Coronary artery (tissue), 2 donors: ENCODE measurements at regions not wholly inside any gene's neighbourhood (a gene's known extent, or its start where the extent isn't known, plus 50 kb on each side); places are given as distances from the start of the nearest gene placed in this dataset.

ENCODE experiments used
- DNase-seq: peaks from one replicate; pipeline ENCODE4 v3.0.0-alpha.2; 2017; ENCODE audit warnings: low spot score
- H3K27ac ChIP-seq, 2 donors: fragments of 200-600 bp; sonication (generic); one replicate each; pipeline ENCODE4 v1.5.1; 2016 to 2019
- H3K4me3 ChIP-seq: fragments of 200-600 bp; sonication (generic); 2 replicates; pipeline ENCODE4 v1.5.1; 2016; ENCODE audit warnings: mild to moderate bottlenecking, moderate library complexity
- CTCF ChIP-seq: fragments of 200-600 bp; sonication (generic); IDR thresholded peaks from one replicate; pipeline ENCODE4 v1.5.1; 2019; ENCODE audit warnings: antibody characterized with exemption

DNA sequence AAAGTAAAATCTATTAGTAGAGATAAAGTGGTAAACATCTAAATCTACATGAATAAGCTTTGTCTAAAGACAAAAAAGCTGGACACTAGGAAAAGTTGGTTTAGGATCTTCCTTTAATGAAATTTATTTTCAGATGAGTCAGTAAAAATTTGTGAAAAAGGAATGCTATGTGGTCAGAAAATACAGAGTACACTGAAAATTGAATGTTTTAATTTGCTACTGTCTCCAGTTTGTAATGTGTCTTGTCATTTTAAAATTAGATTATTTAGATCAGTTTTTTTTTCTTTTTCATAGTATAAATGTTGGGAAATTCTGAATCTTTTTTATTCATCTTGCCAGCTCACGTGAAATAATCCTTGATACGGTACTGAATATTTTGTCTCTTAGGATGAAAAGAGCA, 56.9 kb downstream of the SLITRK6 start:
- no peak overlapping the region for H3K27ac ChIP-seq
- DNase-seq = no peak
- TF ChIP-seq CTCF = no peak
- H3K4me3 ChIP-seq = no peak overlapping the region

DNA sequence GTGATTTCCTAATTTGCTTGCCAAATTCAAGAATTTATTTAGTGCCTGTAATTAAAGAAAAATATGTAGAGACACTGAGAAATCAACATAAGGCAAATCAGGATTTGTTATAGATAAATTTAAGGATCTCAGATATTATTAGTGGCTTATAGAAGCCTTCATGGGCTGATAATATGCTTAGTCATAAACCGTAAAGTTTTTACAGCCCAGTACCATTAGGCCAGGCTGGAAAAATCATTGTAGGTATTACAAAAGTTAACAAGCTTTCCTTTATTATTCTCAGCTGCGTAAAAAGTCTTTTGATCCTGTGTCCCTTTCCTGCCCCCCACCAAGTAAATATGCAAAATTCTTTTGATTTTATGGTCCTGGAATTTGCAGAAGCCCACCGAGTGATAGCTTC, 58.2 kb downstream of the SLITRK6 start:
- TF ChIP-seq CTCF = no peak
- no peak for DNase-seq
- Histone ChIP-seq H3K4me3 (no peak overlapping the region), H3K27ac (no peak overlapping the region)

DNA sequence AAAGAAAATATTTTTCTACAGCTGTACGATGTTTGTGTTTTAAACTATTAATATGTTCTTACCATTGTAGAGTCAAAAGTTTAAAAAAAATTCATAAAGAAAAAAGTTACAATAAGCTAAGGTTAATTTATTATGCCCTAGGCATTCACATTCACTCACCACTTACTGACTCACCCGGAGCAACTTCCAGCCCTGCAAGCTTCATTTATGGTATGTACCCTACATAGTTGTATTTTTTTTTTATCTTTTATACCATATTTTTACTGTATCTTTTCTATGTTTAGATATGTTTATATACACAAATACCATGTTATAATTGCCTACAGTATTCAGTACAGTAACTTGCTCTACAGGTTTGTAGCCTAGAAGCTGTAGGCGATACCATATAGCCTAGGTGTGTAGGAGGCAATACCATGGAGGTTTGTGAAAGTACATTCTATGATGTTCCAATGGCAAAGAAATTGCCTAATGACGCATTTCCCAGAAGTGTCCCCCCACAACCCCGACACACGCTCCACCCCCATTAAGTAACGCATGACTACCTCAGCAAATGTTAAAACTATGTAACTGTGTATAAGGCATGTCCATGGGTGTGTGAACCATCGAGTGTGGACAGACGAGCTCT, 60.4 kb downstream of the SLITRK6 start:
- Histone ChIP-seq H3K4me3 (no peak overlapping the region), H3K27ac (no peak overlapping the region)
- TF ChIP-seq CTCF = no peak
- no peak for DNase-seq

DNA sequence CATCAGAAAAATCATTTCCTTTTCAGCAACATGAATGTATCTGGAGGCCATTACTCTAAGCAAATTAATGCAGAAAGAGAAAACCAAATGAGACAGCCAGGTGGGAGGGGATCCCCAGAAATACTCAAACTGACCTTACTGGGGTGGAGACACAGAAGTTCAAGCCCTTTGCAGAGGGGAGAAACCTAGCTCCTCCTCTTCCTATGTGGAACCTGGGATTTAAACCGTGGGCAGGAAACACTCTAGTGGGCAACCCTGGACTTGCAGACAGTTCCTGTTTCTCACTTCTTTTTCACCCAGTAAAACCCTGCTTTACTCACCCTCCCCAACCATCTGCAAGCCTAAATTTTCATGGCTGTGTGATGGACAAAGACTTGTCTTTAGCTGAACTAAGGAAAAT, 61.3 kb downstream of the SLITRK6 start:
- TF ChIP-seq CTCF = no peak
- Histone ChIP-seq H3K4me3 (no peak overlapping the region), H3K27ac (no peak overlapping the region)
- DNase-seq = no peak

- no peak for TF ChIP-seq CTCF
- DNase-seq = no peak
- no peak overlapping the region for H3K4me3 ChIP-seq
- H3K27ac ChIP-seq = no peak overlapping the region
Observed at GRCh38 chr13:85729296-85729695, 69.9 kb downstream of the SLITRK6 start.

DNA sequence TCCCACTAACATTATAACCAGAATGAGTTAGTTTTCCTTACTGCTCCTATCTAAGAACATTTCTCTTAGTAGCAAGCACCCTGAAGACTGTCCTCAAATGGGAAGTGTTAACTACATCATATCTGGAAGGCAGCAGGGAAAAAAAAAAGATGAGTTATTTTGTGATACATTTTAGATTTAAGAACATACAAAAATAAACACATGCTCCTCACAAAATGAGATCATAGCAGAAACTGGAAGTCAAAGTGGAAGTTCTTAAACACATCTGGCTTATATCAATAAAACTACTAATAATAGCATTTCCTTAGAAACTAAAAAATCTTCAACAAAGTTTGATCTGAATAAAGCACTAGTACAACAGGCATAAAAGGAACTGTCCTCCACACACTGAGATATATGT, 70.4 kb downstream of the SLITRK6 start:
- no peak for TF ChIP-seq CTCF
- no peak for DNase-seq
- H3K27ac ChIP-seq = no peak overlapping the region
- H3K4me3 ChIP-seq = no peak overlapping the region

- TF ChIP-seq CTCF = no peak
- Histone ChIP-seq H3K4me3 (no peak overlapping the region), H3K27ac (no peak overlapping the region)
- no peak for DNase-seq
Observed at GRCh38 chr13:85725433-85725832, 73.8 kb downstream of the SLITRK6 start.
